Fibroblast of the aortic adventitia (primary cell): ENCODE measurements at regions not wholly inside any gene's neighbourhood (a gene's known extent, or its start where the extent isn't known, plus 50 kb on each side); places are given as distances from the start of the nearest gene placed in this dataset.
A peak's percentile ranks its signal among the peaks of the same experiment; 100 is the strongest.

Experiments used
- DNase-seq: peaks from one replicate; pipeline ENCODE4 v3.0.0-alpha.2; 2010; ENCODE audit warnings: low read depth
- H3K4me3 ChIP-seq: 2 replicates; pipeline ENCODE4 v1.5.1; 2011; ENCODE audit warnings: low read depth, mild to moderate bottlenecking, control low read depth, low read length, moderate library complexity
- CTCF ChIP-seq: IDR thresholded peaks from 2 replicates; pipeline ENCODE4 v1.5.1; 2011; ENCODE audit warnings: mild to moderate bottlenecking, low read length, control low read depth, inconsistent platforms; ENCODE audit not compliant: insufficient read depth

DNA sequence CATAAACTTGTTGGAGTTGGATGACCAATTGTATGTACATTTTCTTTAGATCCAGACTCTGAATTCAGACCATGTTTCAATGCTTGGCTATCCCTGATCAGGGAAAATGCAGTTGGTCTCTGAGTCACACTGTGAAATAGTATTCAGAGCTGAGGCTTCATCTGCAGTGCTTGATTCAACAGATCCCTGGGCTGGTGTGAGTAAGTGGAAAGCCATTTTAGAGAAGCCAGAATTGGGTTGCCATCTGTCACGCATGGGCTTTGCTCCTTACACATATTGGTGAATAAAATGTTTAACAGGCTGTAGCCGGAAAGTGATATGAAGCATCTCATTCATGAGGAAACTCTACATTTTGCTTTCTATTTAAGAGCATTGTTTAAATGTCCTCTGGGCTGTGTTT lies 50.0 kb upstream of the ACYP2 start:
- peak; percentile 76 for DNase-seq

DNA sequence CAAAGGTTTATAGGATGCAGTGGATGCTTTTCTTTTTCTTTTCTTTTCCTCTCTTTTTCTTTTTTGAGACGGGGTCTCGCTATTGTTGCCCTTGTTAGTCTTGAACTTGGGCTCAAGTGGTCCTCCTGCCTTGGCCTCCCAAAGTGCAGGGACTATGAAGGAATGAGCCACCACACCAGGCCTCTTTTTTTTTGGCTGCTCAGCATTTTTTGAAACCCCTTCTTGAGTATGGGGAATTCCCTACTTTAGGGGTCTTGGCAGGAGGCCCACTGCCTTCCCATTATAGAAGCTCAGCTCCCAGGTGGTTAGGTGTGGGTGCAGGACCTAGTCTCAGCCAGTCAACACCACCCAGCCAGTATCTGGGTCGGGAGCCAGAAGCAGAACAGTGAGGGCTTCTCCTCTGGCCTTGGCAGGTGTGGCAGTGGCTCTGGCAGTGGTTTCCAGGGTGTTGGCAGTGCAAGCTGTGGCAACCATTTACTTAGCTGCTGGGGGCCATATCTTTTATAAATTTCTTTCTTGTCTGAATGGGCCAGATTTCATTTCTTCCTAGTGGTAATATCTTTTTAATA lies 51.4 kb upstream of the ACYP2 start:
- H3K4me3 ChIP-seq: no peak overlapping the region
- no peak for DNase-seq
- TF ChIP-seq CTCF: no peak

More for the DNA sequence above, 50.0 kb upstream of the ACYP2 start:
- TF ChIP-seq CTCF: no peak
- H3K4me3 ChIP-seq: no peak overlapping the region

GRCh38 chr2:54062401-54062800 lies 53.0 kb upstream of the ACYP2 start:
- TF ChIP-seq CTCF: no peak
- no peak for DNase-seq
- no peak overlapping the region for H3K4me3 ChIP-seq

- TF ChIP-seq CTCF: no peak
- H3K4me3 ChIP-seq: no peak overlapping the region
- no peak for DNase-seq
These were observed 54.1 kb upstream of the ACYP2 start for GRCh38 chr2:54061272-54061671.

- DNase-seq: no peak
- TF ChIP-seq CTCF: no peak
- H3K4me3 ChIP-seq: no peak overlapping the region
These were observed 55.4 kb upstream of the ACYP2 start for GRCh38 chr2:54059986-54060385.

DNA sequence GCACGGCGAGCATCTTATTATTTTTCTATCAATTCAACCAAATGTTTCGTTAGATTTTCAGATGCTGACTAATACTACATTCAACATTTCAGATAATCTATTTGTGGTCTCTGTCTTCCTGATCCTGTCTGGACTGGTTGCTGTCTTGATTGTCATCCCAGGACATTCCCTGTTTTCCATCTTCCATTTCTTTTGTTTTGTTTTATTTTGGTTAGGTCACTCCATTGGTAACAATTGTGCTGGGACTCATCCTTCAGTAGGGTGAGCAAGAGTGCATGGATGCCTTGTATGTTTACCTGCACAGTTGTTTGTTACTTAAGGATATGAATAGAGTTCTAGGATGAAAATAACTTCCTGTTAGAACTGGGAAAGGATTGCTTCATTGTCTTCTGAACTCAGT lies 55.9 kb upstream of the ACYP2 start:
- no peak for DNase-seq
- no peak overlapping the region for H3K4me3 ChIP-seq
- no peak for TF ChIP-seq CTCF

GRCh38 chr2:54058449-54058848 lies 57.0 kb upstream of the ACYP2 start:
- H3K4me3 ChIP-seq: no peak overlapping the region
- no peak for DNase-seq
- no peak for TF ChIP-seq CTCF
